ENCODE measurements at regions not wholly inside any gene's neighbourhood (a gene's known extent, or its start where the extent isn't known, plus 50 kb on each side); places are given as distances from the start of the nearest gene placed in this dataset.

GRCh38 chr10:44743535-44743934 is 167.6 kb upstream of the TMEM72 start:
- Histone ChIP-seq H3K9me2 (ENCODE audit: insufficient read depth) (no peaks in the 10 kb centered on the region), H3K79me2 (ENCODE audit: insufficient read depth, low read length) (no peaks in the 10 kb centered on the region), H2AFZ (ENCODE audit: low read depth, low read length, poor library complexity, severe bottlenecking) (no peak overlapping the region), H3K4me2 (ENCODE audit: low read length) (no peak overlapping the region), H3K4me1 (ENCODE audit: control insufficient read depth in 1 of 2, insufficient read depth in 2 of 2, low read length in 2 of 2) (no peaks in the 10 kb centered on the region), H3K27me3 (ENCODE audit: insufficient read depth, low read length) (peaks cover 7% of the 10 kb centered on the region), H3K9me3 (ENCODE audit: control insufficient read depth in 1 of 2, insufficient read depth in 1 of 2, low read depth in 1 of 2, low read length in 2 of 2) (no peaks in the 10 kb centered on the region), H3K4me3 (replicated peaks in 1 of 2; ENCODE audit: low read depth in 1 of 2, low read length in 2 of 2) (no peak overlapping the region), H4K20me1 (ENCODE audit: insufficient read depth) (no peaks in the 10 kb centered on the region), H3K9ac (ENCODE audit: low read length) (no peak overlapping the region), H3K27ac (ENCODE audit: low read depth, low read length) (no peak overlapping the region), H3K36me3 (ENCODE audit: control insufficient read depth in 1 of 2, insufficient read depth in 2 of 2, low read length in 2 of 2) (no peaks in the 10 kb centered on the region)
- ATAC-seq (no peak), DNase-seq (ENCODE audit: low read depth, low spot score) (no peak)
- BruUV-seq (replicated peaks) = no TSS peak
- CTCF ChIA-PET = no interaction called here
- intact Hi-C loops (cut with micrococcal nuclease) = no loop called here
- POLR2A ChIA-PET = no interaction called here
- TF ChIP-seq SP1 (IDR thresholded peaks at IDR 0.05; ENCODE audit: low read depth) = no peak
- TF ChIP-seq ZNF274 (IDR thresholded peaks at IDR 0.05; ENCODE audit: low read depth, low read length) = no peak
- TF ChIP-seq FOSL1 (IDR thresholded peaks at IDR 0.05; ENCODE audit: low read depth) = no peak
- TF ChIP-seq ZBTB33 (IDR thresholded peaks at IDR 0.05; ENCODE audit: extremely low read depth, insufficient replicate concordance, low read length) = no peak
- no peak for TF ChIP-seq EZH2phosphoT487 (IDR thresholded peaks at IDR 0.05; ENCODE audit: borderline replicate concordance)
- no peak for TF ChIP-seq POLR2A (IDR thresholded peaks at IDR 0.05; ENCODE audit: borderline replicate concordance, extremely low read depth, insufficient read depth, insufficient read length)
- no peak for TF ChIP-seq RAD21 (IDR thresholded peaks at IDR 0.05; ENCODE audit: low read depth)
- TF ChIP-seq ELF1 (IDR thresholded peaks at IDR 0.05; ENCODE audit: borderline replicate concordance, low read depth) = no peak
- no peak for TF ChIP-seq EZH2 (IDR thresholded peaks at IDR 0.05)
- TF ChIP-seq EGR1 (IDR thresholded peaks at IDR 0.05; ENCODE audit: low read depth) = no peak
- no peak for TF ChIP-seq YY1 (IDR thresholded peaks at IDR 0.05; ENCODE audit: extremely low read depth, insufficient replicate concordance, low read depth, low read length)
- no peak for TF ChIP-seq CTCF (IDR thresholded peaks at IDR 0.05 in 2 of 3, conservative IDR thresholded peaks at IDR 0.05 in 1 of 3; ENCODE audit: borderline replicate concordance in 1 of 3, insufficient read depth in 1 of 3, low read depth in 2 of 3, low read length in 2 of 3)
- RAD21 ChIA-PET (ENCODE audit: low non-redundant PET in 1 of 2, low total read pairs in 2 of 2, uncharacterized antibody in 2 of 2, unreplicated experiment in 2 of 2) = no interaction called here

Data from HCT116 (cell line).